ENCODE measurements at regions not wholly inside any gene's neighbourhood (a gene's known extent, or its start where the extent isn't known, plus 50 kb on each side); places are given as distances from the start of the nearest gene placed in this dataset.

- ChIA-PET POLR2A (no interaction called here), CTCF (no interaction called here)
- FAIRE-seq (no peak), DNase-seq (ENCODE audit: low read depth in 1 of 2, low spot score in 1 of 2) (no peak), ATAC-seq (no peak)
- H3K4me3 ChIP-seq: no peak overlapping the region
- no peaks in the 10 kb centered on the region for H3K9me3 ChIP-seq
- TF ChIP-seq RAD21 (conservative IDR thresholded peaks at IDR 0.05 in 1 of 2, IDR thresholded peaks at IDR 0.05 in 1 of 2) (no peak), CHD4 (IDR thresholded peaks at IDR 0.05; ENCODE audit: borderline replicate concordance) (no peak)
- 53% methylated on average over 5 of the region's 5 CpGs for whole genome bisulfite sequencing (ENCODE audit: missing lambda C conversion rate)
- H3K27ac ChIP-seq: no peak overlapping the region
- no peaks in the 10 kb centered on the region for H3K4me1 ChIP-seq
- H3K4me2 ChIP-seq: no peak overlapping the region
These were observed 90.2 kb upstream of the UNC5C start for GRCh38 chr4:95638920-95639501.

- WGBS (ENCODE audit: missing lambda C conversion rate): 3% methylated on average over 3 of the region's 3 CpGs
- Histone ChIP-seq H3K27ac (no peak overlapping the region), H3K9me3 (no peaks in the 10 kb centered on the region), H3K4me1 (no peaks in the 10 kb centered on the region), H3K4me2 (no peak overlapping the region), H3K4me3 (no peak overlapping the region)
- CTCF ChIA-PET: interaction anchor here (0.5 to 1.7 kb wide), 2 partner anchors 19 to 91 kb away, joined by 3 read pairs; no protein-coding TSS in a partner anchor
- ATAC-seq (peak in 1 of 2 experiments; percentile 62; a peak in 3 of 6 replicates), DNase-seq (ENCODE audit: low read depth in 1 of 2, low spot score in 1 of 2) (peak; percentile 13 to 22), FAIRE-seq (no peak)
- TF ChIP-seq HMGXB4 (CRISPR knock-in tag; IDR thresholded peaks at IDR 0.05; ENCODE audit: borderline replicate concordance) (no peak), RAD21 (conservative IDR thresholded peaks at IDR 0.05 in 1 of 2, IDR thresholded peaks at IDR 0.05 in 1 of 2) (peak in 1 of 2 experiments; percentile 22; a peak in 1 of 5 replicates), CTCF (IDR thresholded peaks at IDR 0.05) (peak; percentile 21; the same call in 2 of the 3 replicates)
- POLR2A ChIA-PET: no interaction called here
These were observed 88.3 kb upstream of the UNC5C start for GRCh38 chr4:95637043-95637600.

- no peak overlapping the region for H3K4me2 ChIP-seq
- ChIA-PET CTCF (no interaction called here), POLR2A (no interaction called here)
- no peak overlapping the region for H3K27ac ChIP-seq
- no peaks in the 10 kb centered on the region for H3K4me1 ChIP-seq
- H3K4me3 ChIP-seq: no peak overlapping the region
- no peaks in the 10 kb centered on the region for H3K9me3 ChIP-seq
- ATAC-seq (no peak), FAIRE-seq (no peak), DNase-seq (ENCODE audit: low read depth in 1 of 2, low spot score in 1 of 2) (no peak)
- 26% methylated on average over 2 of the region's 2 CpGs for WGBS (ENCODE audit: missing lambda C conversion rate)
- TF ChIP-seq HES2 (IDR thresholded peaks at IDR 0.05) (no peak), PHF8 (IDR thresholded peaks at IDR 0.05; ENCODE audit: borderline replicate concordance, low read depth) (no peak), HMGXB4 (CRISPR knock-in tag; IDR thresholded peaks at IDR 0.05; ENCODE audit: borderline replicate concordance) (no peak), MAFK (IDR thresholded peaks at IDR 0.05; ENCODE audit: partially characterized antibody) (no peak), MAZ (IDR thresholded peaks at IDR 0.05; ENCODE audit: borderline replicate concordance, low read depth, low read length) (no peak), EP300 (IDR thresholded peaks at IDR 0.05) (no peak), GATA3 (IDR thresholded peaks at IDR 0.05; ENCODE audit: borderline replicate concordance) (no peak), ESRRA (IDR thresholded peaks at IDR 0.05; ENCODE audit: borderline replicate concordance, low read length) (no peak), POLR2A (IDR thresholded peaks at IDR 0.05; ENCODE audit: low read length) (no peak), NR3C1 (IDR thresholded peaks at IDR 0.05) (no peak), KDM1A (IDR thresholded peaks at IDR 0.05; ENCODE audit: low read depth) (no peak)
These were observed 87.3 kb upstream of the UNC5C start for GRCh38 chr4:95636061-95636460.
